ENCODE measurements at regions not wholly inside any gene's neighbourhood (a gene's known extent, or its start where the extent isn't known, plus 50 kb on each side); places are given as distances from the start of the nearest gene placed in this dataset.

DNA sequence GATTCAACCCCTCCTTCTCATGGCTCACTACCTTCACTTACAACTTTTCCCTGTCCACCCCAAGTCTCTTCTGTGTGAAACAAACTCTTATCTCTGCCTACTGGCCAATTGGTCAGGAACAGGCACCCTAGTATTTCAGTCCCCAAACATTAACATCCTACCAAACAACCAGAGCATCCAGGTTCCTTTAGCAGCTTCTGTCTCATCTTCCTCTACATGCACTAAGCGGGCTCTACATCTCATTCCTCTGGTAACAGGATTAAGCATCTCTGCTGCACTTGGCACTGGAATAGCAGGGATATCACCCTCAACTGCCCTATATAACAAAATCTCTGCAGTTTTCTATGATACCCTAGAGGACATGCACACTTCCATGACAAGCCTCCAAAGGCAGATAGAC is 116.2 kb downstream of the JRKL start:
- TF ChIP-seq, protein P1, sequence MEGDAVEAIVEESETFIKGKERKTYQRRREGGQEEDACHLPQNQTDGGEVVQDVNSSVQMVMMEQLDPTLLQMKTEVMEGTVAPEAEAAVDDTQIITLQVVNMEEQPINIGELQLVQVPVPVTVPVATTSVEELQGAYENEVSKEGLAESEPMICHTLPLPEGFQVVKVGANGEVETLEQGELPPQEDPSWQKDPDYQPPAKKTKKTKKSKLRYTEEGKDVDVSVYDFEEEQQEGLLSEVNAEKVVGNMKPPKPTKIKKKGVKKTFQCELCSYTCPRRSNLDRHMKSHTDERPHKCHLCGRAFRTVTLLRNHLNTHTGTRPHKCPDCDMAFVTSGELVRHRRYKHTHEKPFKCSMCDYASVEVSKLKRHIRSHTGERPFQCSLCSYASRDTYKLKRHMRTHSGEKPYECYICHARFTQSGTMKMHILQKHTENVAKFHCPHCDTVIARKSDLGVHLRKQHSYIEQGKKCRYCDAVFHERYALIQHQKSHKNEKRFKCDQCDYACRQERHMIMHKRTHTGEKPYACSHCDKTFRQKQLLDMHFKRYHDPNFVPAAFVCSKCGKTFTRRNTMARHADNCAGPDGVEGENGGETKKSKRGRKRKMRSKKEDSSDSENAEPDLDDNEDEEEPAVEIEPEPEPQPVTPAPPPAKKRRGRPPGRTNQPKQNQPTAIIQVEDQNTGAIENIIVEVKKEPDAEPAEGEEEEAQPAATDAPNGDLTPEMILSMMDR (conservative IDR thresholded peaks at IDR 0.05): no peak
- no peak for TF ChIP-seq EZH2 (IDR thresholded peaks at IDR 0.05; ENCODE audit: low read depth)

Data from PC-9 (cell line).